ENCODE measurements at regions not wholly inside any gene's neighbourhood (a gene's known extent, or its start where the extent isn't known, plus 50 kb on each side); places are given as distances from the start of the nearest gene placed in this dataset.

DNA sequence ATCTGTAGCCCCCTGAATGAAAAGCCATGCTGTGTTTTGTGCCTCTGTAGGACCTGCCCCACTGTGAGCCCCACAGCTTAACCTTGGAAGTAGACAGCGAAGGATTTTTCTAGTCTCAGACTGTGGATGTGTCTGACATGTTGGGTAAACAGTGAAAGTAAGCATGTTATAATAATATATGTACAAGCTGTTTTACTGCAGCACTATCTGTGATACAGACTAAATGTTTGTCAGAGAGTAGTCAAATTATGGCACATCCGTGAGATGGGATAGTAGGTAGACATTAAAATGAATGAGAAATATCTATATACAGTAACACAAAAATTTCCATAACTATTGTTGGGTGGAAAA, 381.2 kb upstream of the NR3C2 start:
- Mint-ChIP-seq H3K9me3 (ENCODE audit: insufficient read depth) (no peaks in the 10 kb centered on the region), H3K27me3 (no peaks in the 10 kb centered on the region), H3K4me1 (no peaks in the 10 kb centered on the region), H3K27ac (no peak overlapping the region), H3K4me3 (no peak overlapping the region)
- ATAC-seq (ENCODE audit: low read depth) (no peak), DNase-seq (no peak)
- H3K79me2 ChIP-seq (ENCODE audit: control insufficient read depth, insufficient read depth, low read length) = no peaks in the 10 kb centered on the region
- intact Hi-C loops (cut with micrococcal nuclease) = no loop called here
- H3K27me3 ChIP-seq (replicated peaks in 1 of 4; ENCODE audit: control extremely low read depth in 1 of 4, control insufficient read depth in 3 of 4, insufficient read depth in 4 of 4, low read length in 3 of 4) = no peaks in the 10 kb centered on the region
- no peak overlapping the region for H2AFZ ChIP-seq (ENCODE audit: insufficient read depth, low read depth, low read length, poor library complexity, severe bottlenecking)
- CTCF ChIA-PET = no interaction called here
- TF ChIP-seq EZH2 (IDR thresholded peaks at IDR 0.05; ENCODE audit: borderline replicate concordance, insufficient read depth, low read depth, low read length, poor library complexity, severe bottlenecking) (no peak), CTCF (IDR thresholded peaks at IDR 0.05) (no peak)
- H3K27ac ChIP-seq (ENCODE audit: low read length in 2 of 2) = no peak overlapping the region
- WGBS (ENCODE audit: insufficient coverage) = no CpG with 5 or more reads among the region's 2 CpGs
- no peaks in the 10 kb centered on the region for H3K36me3 ChIP-seq (replicated peaks in 1 of 2; ENCODE audit: control extremely low read depth in 1 of 2, control insufficient read depth in 1 of 2, extremely low read depth in 1 of 2, insufficient read depth in 2 of 2, low read length in 1 of 2)
- H3K9me3 ChIP-seq (ENCODE audit: control extremely low read depth in 1 of 3, control insufficient read depth in 2 of 3, insufficient read depth in 1 of 3, low read length in 2 of 3) = peaks cover 0 to 2% (median 0%) of the 10 kb centered on the region in 3 donors
- no peak overlapping the region for H3K4me2 ChIP-seq (replicated peaks; ENCODE audit: low read depth, low read length, poor library complexity, severe bottlenecking)
- no peaks in the 10 kb centered on the region for H4K20me1 ChIP-seq (ENCODE audit: control insufficient read depth, insufficient read depth, low read length, poor library complexity, severe bottlenecking)
- POLR2A ChIA-PET = no interaction called here
- H3K9ac ChIP-seq (ENCODE audit: low read length) = no peak overlapping the region
- no peak overlapping the region for H3K4me3 ChIP-seq (ENCODE audit: control extremely low read depth in 1 of 5, extremely low read depth in 1 of 5, insufficient read depth in 1 of 5, low read depth in 2 of 5, low read length in 4 of 5)
- H3K4me1 ChIP-seq (ENCODE audit: control insufficient read depth in 2 of 2, insufficient read depth in 2 of 2, low read length in 2 of 2) = no peaks in the 10 kb centered on the region

- no peak overlapping the region for H3K4me3 Mint-ChIP-seq
- intact Hi-C loops (cut with micrococcal nuclease) = no loop called here
- CTCF ChIA-PET = no interaction called here
Measured at GRCh38 chr4:148822572-148823418, 380.6 kb upstream of the NR3C2 start.

More at GRCh38 chr4:148822572-148823418, 380.6 kb upstream of the NR3C2 start:
- POLR2A ChIA-PET = no interaction called here
- H3K27me3 Mint-ChIP-seq = no peaks in the 10 kb centered on the region
- H3K27ac ChIP-seq (ENCODE audit: low read length in 2 of 2) = no peak overlapping the region
- no peaks in the 10 kb centered on the region for H3K4me1 ChIP-seq (ENCODE audit: control insufficient read depth in 2 of 2, insufficient read depth in 2 of 2, low read length in 2 of 2)
- no peaks in the 10 kb centered on the region for H3K9me3 Mint-ChIP-seq (ENCODE audit: insufficient read depth)
- no peaks in the 10 kb centered on the region for H4K20me1 ChIP-seq (ENCODE audit: control insufficient read depth, insufficient read depth, low read length, poor library complexity, severe bottlenecking)
- H3K4me3 ChIP-seq (ENCODE audit: control extremely low read depth in 1 of 5, extremely low read depth in 1 of 5, insufficient read depth in 1 of 5, low read depth in 2 of 5, low read length in 4 of 5) = no peak overlapping the region
- no peak overlapping the region for H3K9ac ChIP-seq (ENCODE audit: low read length)
- 80% methylated on average over 2 of the region's 5 CpGs for WGBS (ENCODE audit: insufficient coverage)
- TF ChIP-seq CTCF (IDR thresholded peaks at IDR 0.05) = no peak
- TF ChIP-seq EZH2 (IDR thresholded peaks at IDR 0.05; ENCODE audit: borderline replicate concordance, insufficient read depth, low read depth, low read length, poor library complexity, severe bottlenecking) = no peak
- H3K4me2 ChIP-seq (replicated peaks; ENCODE audit: low read depth, low read length, poor library complexity, severe bottlenecking) = no peak overlapping the region
- no peaks in the 10 kb centered on the region for H3K4me1 Mint-ChIP-seq
- ATAC-seq (ENCODE audit: low read depth) = no peak
- H3K79me2 ChIP-seq (ENCODE audit: control insufficient read depth, insufficient read depth, low read length) = no peaks in the 10 kb centered on the region
- H3K36me3 ChIP-seq (replicated peaks in 1 of 2; ENCODE audit: control extremely low read depth in 1 of 2, control insufficient read depth in 1 of 2, extremely low read depth in 1 of 2, insufficient read depth in 2 of 2, low read length in 1 of 2) = no peaks in the 10 kb centered on the region
- H3K27ac Mint-ChIP-seq = no peak overlapping the region
- no peak for DNase-seq
- H2AFZ ChIP-seq (ENCODE audit: insufficient read depth, low read depth, low read length, poor library complexity, severe bottlenecking) = no peak overlapping the region
- H3K27me3 ChIP-seq (replicated peaks in 1 of 4; ENCODE audit: control extremely low read depth in 1 of 4, control insufficient read depth in 3 of 4, insufficient read depth in 4 of 4, low read length in 3 of 4) = no peaks in the 10 kb centered on the region
- peaks cover 0 to 2% (median 0%) of the 10 kb centered on the region in 3 donors for H3K9me3 ChIP-seq (ENCODE audit: control extremely low read depth in 1 of 3, control insufficient read depth in 2 of 3, insufficient read depth in 1 of 3, low read length in 2 of 3)

Data from B cell (primary cell).